ENCODE measurements at regions not wholly inside any gene's neighbourhood (a gene's known extent, or its start where the extent isn't known, plus 50 kb on each side); places are given as distances from the start of the nearest gene placed in this dataset.
"Not testable (repeated sequence)": the region's sequence is repeated elsewhere in the genome, so short reads cannot be mapped to it uniquely, and the experiment has no call there.

- no peak for DNase-seq
These were observed 161.4 kb upstream of the KCNG1 start for GRCh38 chr20:51184289-51184688.

DNA sequence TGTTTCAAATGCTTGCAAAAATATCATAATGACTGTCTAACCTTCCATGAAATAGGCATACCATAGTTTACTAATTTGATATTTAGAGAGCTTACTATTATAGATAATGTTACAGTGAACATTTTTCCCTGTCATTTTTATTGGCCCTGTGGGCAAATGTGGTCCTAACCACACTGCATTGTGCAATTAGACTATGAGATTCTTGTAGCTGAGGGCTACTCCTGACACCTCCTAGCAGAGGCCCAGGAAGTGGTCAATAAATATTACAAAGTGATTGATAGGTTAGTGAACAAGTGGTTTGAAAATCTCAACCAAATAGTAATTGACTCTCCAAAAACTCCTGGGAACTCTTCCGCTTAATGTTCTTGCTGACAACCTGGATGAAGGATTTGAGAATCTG is 160.5 kb upstream of the KCNG1 start:
- DNase-seq: no peak

DNA sequence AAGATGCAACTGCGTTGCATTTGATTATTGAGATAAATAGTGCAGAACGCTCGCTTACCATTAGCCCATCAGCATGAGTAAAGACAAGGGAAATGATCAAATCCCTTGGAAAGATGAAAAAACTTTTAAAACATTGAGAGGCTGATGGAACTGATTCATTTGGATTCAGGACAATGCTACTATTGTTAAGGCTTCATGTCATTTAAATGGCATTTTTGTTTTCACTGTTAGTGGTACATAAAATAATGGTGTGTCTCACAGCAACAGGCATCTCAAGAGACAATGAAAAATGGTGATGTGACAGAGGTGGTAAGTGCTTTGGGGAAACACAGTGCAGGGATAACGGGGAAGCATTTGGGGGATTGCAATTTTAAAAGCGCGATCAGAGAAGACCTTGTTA is 159.7 kb upstream of the KCNG1 start:
- DNase-seq: no peak

DNA sequence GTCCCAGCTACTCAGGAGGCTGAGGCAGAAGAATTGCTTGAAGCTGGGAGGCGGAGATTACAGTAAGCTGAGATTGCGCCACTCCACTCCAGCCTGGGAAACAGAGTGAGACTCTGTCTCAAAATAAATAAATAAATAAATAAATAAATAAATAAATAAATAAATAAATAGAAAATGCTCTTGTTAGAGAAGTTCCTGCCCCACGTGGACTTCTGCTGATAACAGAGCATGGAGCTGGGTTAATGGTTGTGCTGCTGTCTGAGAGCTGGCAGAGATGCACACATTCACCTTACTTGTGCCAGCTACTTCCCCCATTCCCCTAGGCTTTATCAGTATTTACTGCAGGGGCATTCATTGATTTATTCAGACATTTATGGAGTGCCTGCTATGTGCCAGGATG is 155.2 kb upstream of the KCNG1 start:
- no peak for DNase-seq

- DNase-seq: no peak
These were observed 154.0 kb upstream of the KCNG1 start for GRCh38 chr20:51176876-51177275.

GRCh38 chr20:51176446-51176845 is 153.5 kb upstream of the KCNG1 start:
- no peak for DNase-seq

- no peak for DNase-seq
These were observed 152.8 kb upstream of the KCNG1 start for GRCh38 chr20:51175724-51176123.

DNA sequence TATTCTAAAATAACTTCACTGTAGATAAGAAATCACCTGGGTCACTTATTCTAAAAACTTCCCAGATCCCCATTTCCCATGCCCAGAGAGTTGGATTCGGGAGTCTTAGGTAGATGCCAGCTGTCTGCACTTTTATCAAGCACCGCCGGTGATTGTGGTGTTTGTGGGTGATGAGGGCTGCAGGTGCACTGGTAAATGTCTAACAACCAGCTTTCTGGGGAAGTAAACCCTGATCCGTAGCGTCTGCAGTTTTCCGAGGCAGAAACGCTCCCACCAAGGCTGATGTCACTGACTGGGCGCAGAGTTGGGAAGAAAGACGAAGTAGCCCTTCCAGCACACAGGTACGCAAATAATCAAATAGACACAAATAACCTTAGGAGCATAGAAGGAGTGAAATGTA is 152.2 kb upstream of the KCNG1 start:
- no peak for DNase-seq

GRCh38 chr20:51174536-51174935 is 151.6 kb upstream of the KCNG1 start:
- no peak for DNase-seq

GRCh38 chr20:51172558-51173428 is 149.9 kb upstream of the KCNG1 start:
- DNase-seq: no peak

DNA sequence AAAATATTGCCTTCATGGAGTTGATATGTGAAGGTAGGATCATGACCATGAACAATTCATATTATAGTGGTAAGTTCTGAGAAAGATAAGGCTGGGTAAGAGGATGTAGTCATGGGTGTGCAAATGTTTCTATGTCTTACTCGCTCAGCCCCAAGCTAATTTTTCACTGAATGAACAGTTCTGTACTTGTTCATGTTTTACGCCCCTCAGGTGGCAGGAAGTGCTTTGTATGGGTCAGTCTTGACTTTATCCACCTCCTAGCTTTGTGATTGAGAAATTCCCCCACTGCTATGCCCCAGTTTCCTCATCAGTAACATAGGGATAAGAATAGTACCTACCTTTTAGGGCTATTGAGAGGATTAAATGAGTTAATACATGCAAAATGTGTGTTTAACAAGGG is 148.2 kb upstream of the KCNG1 start:
- no peak for DNase-seq

- no peak for DNase-seq
These were observed 146.9 kb upstream of the KCNG1 start for GRCh38 chr20:51169813-51170212.

DNA sequence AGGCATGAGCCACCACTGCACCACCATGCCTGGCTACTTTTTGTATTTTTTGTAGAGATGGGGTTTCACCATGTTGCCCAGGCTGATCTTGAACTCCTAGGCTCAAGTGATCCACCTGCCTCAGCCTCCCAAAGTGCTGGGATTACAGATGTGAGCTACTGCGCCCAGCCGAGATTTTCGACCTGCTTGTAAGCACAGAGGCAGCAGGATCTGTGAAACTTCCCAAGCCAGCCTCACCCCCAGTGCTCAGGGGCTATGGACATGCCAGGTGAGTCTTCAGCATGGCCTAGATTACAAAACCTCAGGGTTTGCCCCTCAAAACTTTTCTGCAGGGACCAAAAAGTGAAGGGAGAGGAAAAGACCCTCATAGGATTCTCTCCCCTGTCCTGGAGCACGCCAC is 145.0 kb upstream of the KCNG1 start:
- DNase-seq: not testable (repeated sequence)

- no peak for DNase-seq
These were observed 143.6 kb upstream of the KCNG1 start for GRCh38 chr20:51166489-51166888.

GRCh38 chr20:51165131-51165530 is 142.2 kb upstream of the KCNG1 start:
- DNase-seq: no peak

DNA sequence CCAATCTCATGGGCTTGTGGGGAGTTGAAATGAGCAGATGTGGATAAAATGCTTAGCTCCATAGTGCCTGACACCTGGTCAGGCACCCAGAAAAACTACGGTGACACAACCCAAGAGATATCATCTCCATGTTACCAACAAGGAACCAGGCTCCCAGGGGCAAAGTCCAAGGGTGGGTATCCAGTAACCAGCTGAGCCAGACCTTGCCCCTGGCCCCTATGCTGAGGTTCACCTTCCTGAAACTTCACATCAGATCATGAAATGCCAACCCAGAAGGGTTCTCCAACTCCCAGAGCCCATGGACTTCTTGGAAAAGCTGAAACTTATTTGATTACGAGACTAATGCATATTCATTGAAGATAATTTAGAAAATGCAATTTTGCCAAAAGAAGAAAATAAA is 141.8 kb upstream of the KCNG1 start:
- DNase-seq: no peak

DNA sequence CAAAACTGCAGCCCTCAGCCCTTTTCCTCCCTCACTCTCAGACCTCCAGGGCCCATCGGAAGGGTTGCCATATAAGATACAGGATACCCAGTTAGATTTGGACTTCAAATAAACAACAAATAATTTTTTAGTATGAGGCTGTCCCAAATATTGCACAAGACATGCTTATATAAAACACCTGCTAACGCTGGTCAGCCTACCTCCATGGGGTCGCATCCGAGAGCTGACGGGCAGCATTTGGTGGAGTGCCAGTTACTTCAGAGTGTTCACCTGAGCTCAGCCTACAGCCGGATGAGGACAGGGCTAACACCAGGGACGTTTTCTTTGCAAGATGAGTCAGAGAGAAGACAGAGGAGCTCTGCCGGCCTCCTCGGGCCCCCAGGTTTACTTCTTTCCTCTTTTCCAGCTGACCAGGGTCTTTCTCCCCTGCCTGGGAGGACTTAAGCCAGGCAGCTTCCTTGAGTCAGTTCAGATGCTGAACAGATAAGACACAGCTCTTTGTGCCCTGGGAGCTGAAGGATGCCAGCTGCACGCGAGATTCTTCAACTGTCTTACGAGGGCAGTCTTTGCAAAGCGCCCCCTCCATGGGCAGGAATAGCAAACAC is 141.2 kb upstream of the KCNG1 start:
- no peak for DNase-seq

DNA sequence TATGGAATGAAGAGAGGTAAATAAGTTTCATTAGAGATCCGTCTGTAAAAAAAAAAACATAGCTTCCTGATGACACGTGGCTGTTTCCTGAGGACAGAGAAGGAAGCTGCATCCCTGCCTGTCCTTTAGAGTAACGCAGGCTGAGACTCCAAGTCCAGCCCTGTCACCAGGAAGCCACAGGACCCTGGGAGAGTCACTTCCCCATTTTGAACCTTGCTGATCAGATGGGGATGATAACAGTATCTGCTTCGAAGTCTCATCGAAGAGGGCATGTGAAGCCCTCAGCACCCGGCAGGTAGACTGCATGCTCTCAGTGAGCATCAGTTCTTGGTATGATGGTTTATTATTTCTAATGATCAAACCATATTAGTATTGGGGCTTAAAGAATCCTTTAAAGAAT is 139.1 kb upstream of the KCNG1 start:
- DNase-seq: no peak

- no peak for DNase-seq
These were observed 137.9 kb upstream of the KCNG1 start for GRCh38 chr20:51160821-51161220.

DNA sequence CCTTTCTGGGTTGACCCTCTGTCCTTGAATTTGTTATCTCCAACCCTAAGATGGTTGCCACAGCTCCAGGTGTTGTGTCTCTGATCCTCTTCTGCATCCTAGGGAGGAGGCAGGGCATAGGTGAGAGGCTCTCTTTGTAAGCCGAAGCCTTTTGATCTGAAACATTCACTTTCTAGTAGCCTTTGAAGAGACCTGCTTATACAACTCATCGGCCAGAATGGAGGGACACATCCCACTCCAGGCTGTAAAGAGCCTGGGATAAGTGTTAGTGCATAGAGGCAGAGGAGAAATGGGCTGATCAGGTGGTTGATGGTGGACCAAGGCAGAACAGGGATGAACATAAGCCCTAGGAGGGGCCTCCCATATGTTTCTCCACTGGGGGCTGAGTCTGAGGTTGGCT is 137.1 kb upstream of the KCNG1 start:
- DNase-seq: no peak

- no peak for DNase-seq
These were observed 136.4 kb upstream of the KCNG1 start for GRCh38 chr20:51159303-51159702.

GRCh38 chr20:51158226-51158625 is 135.3 kb upstream of the KCNG1 start:
- DNase-seq: no peak

DNA sequence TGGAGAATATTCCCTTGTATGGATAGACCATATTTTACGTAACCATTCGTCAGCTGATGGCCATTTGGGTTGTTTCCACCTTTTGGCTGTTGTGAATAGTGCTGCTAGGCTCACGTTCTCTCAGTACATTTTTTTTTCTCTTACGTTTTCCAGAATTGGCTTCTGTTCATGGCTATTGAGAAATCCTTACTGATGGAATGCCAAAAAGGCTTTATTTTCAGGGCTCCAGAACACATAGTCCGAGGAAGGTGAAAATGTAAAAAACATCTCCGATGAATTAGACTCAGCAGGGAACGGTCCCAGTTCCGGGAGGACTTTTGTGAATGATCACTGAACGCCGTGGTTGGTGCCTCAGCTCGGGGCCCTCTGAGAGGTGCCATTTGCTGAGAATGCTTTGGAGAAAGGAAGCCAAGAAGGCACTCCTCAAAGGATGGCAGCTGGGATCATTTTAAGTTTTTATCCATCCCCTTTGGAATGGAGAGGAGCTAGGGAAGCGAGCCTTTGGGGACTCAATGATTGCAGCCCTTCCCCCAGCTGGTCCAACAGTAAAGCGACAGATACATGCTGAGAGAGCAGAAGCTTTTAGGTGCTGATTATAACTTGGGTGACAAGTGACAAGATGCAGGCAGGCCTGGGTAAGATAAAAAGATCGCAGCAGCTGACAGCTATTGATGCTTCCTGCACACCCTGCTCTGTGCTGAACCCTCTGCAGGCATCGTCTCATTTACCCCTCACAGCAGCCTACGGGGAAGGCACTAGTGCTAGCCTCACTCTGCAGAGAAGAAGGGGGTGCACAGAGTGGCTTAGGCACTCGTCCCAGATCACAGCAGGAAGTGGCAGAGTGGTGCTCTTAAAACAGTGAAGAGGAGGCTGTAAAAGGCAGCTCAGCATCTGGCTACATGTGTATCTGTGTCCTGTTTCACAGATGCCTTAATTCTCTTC is 133.4 kb upstream of the KCNG1 start:
- DNase-seq: no peak
